Right renal cortex interstitium (tissue), 3 donors: ENCODE measurements at regions not wholly inside any gene's neighbourhood (a gene's known extent, or its start where the extent isn't known, plus 50 kb on each side); places are given as distances from the start of the nearest gene placed in this dataset.

ENCODE experiments used
- DNase-seq, 3 donors: peaks; one replicate each; pipeline ENCODE4 v3.0.0-alpha.2; 2013; ENCODE audit warnings: low read depth in 3 of 3, low spot score in 2 of 3

- no peak for DNase-seq
These were observed 216.0 kb downstream of the PMP22 start for GRCh38 chr17:15048933-15049794.

GRCh38 chr17:15048381-15048780 lies 216.7 kb downstream of the PMP22 start:
- no peak for DNase-seq

- no peak for DNase-seq
These were observed 222.8 kb downstream of the PMP22 start for GRCh38 chr17:15042311-15042710.

DNA sequence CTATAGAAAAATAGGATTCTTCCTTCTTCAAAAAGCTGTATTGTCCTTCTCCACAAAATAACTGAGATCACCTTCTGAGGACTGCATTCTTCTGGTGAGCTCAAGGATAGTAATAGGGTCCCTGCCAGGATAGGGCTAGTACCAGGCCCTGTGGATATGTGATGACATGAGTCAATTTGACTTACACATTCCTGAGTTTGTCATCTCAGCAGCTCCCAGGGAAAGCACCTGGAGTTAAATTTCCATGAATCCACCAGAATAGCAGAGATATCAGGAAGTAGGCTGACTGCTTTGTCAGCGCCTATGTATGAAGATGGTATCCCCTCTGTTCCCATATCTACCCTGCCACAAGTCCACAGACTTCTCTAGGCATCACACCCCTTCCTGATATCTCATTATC lies 225.8 kb downstream of the PMP22 start:
- no peak for DNase-seq

- no peak for DNase-seq
These were observed 226.5 kb downstream of the PMP22 start for GRCh38 chr17:15038656-15039055.

GRCh38 chr17:15036238-15036637 lies 228.9 kb downstream of the PMP22 start:
- no peak for DNase-seq

DNA sequence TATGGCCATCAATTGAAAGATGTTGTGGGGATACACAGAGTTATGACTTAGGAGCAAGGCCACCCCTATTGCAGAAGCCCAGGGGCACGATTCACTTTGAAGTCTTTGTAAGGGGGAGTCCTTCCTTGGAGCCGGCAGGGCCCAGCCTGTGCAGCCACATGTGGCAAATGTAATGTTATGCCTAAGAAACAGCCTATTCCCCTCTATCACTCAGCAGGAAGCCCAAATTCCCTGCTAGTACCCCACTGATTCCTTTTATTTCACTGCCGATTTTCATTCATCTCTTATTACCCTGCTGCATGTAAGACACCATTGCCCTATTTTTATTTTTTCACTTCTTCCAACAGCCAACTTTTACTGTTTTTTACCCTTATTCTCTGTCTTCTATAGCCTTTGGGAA lies 233.2 kb downstream of the PMP22 start:
- DNase-seq = no peak

GRCh38 chr17:15029469-15029868 lies 235.7 kb downstream of the PMP22 start:
- DNase-seq = no peak

- no peak for DNase-seq
These were observed 237.3 kb downstream of the PMP22 start for GRCh38 chr17:15027853-15028252.

DNA sequence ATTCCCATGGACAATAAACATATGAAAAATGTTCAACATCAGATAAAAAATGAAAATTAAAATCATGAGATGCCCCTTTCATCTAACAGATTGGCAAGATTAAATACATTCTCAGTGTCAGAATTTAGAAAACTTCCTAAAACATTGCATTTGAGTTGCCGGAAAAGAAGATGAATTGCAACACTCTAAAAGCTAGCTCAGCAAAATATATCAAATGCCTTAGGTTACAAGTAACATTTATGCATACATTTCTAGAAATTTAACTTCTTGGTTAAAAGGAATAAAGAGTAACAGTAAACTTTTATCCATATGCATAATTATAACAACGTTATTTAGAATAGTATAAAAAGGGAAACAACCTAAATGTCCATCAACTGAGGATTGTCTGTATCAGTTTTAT lies 239.0 kb downstream of the PMP22 start:
- DNase-seq = no peak

DNA sequence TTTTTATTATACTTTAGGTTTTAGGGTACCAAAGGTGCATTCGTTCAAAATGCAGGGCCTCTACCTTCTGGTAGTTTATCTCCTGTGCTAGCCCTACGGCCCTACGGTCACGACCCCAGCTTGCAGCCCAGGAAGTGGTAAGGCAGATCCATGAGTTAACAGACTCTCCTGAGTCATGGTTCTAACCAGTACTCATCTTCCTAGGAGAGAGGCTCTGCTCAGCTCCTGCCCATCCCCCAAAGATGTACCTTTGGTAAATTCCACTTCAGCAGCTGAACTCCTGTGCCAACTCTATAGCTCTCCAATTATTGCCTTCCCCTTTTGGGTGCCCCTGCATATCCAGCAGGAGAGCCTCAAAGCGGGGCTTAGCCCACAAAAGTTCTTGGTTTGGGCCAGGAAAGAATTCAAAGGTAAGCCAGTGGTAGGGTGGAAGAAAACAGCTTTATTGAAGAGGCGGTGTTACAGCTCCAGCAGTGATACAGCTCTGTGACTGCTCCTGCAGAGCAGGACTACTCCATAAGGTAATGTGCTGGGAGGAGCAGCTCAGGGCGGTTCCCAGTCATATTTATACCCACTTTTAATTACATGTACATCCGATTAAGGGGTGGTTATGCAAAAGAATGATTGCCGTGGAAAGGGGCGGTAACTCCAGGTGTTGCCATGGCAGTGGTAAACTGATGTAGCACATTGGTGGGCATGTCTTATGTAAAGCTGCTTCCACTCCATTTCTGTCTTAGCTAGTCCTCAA lies 241.4 kb downstream of the PMP22 start:
- DNase-seq = no peak

DNA sequence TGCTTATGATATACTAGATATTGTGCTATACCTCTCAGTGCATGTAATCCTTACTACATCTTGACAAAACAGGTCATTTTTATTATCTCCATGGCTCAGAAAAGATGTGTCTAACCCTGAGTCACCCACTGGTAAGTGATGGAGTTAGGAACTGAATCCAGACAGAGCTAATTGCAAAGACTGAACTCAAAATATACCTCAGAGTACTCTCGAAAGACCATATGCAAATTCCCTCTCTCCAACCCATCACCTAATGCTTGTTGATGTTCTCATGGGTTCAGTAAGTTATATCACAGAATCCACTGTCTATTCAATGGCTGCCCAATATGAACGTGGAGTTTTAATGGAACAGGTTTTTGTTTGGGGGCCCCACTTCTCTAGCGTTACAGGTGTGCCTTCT lies 246.0 kb downstream of the PMP22 start:
- DNase-seq = no peak

DNA sequence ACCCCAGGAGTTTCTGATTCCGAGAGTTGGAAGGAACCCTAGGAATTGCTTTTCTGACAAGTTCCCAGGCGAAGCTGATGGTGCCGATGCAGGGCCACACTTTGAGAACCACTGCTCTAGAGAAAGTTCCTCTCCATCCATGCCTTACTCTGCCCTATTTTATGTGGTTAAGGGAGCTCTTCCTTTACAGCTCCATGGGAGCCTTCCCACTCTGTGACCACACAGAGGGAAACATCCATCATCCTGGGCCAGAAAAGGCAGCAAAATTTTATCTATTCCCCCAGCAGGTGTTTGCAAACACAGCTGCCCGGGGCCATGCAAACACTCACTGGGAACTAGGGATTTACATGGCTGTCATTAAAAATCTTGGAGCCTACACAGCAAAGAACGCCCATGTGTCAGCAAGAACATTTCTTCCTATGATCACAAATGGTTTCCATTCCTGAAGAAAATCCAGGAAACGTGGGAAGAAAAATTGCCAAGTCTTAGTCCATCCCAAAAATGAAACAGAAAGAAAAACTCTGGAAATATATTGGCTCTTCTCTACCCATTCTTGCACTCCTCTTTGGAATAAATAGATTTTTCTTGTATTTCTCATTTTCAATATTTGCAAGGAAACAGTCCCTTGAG lies 252.7 kb downstream of the PMP22 start:
- no peak for DNase-seq

DNA sequence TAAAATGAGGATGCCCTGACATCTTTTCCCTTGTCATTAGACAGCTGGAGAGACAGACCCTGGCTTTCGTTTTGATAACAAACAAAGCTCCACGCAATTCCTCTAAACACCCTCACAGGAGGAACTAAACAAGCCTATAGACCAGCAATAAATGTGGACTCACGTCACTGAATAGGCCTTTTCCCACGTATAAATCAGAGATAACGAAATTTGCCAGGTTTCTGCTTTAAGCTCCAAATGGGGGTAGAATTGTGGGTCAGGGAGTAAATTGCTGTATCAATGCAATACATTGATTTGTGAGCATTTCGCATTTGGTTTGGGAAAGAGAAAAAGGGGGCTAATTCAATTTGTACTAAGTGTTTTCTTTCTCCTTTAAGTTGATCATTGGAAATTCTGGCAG lies 256.0 kb downstream of the PMP22 start:
- DNase-seq = no peak

- DNase-seq = no peak
These were observed 258.0 kb downstream of the PMP22 start for GRCh38 chr17:15007147-15007553.

DNA sequence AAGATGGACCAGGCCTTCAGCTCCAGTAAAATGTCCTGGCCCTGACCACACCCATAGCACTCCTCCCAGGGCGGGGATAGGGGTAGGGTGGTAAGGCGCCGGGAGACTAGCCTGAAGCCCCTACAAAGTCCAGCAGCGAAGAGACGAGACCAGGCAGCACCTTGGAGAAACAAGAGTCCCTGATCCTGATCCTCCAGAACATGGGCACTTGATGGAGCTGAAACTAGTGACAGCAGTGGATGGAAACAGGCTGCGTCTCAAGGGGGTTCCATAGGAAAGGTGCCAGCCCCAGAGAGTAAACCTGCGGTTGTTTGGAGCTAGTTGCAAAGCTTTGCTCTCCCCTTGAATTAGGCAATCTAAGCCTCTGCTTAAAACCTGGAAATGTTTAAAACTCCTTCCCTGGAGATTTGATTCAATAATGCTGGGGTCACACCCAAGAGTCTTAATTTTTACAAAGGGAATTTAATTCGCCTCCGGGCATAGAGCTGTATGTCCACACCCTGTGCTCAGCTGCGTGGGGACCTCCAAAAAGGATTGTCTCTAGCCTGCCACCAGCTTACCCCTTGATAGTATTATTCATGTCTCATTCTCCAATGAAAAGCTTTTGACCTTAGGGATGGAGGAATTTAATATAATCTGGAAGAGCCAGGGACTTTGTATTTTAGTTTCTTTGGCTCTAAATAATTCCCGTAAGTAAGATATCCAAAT lies 258.6 kb downstream of the PMP22 start:
- no peak for DNase-seq

DNA sequence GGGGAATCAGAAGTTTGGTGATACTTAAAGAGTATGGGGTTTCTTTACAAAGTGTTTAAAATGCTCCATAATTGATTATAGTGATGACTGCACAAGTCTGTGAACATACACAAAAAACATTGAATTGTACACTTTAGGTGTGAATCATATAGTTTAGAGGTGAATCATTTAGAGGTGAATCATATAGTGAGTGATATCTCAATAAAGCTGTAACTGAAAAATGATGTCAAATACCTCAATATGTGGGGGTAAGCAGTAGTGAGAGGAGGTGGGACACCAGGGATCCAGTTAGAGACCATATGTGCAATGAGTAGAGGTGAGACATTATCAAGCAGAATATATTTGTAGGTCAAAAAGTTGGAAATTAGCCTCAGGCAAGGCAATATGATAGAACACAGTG lies 264.5 kb downstream of the PMP22 start:
- DNase-seq = no peak

GRCh38 chr17:14997290-14997689 lies 267.8 kb downstream of the PMP22 start:
- DNase-seq = no peak

DNA sequence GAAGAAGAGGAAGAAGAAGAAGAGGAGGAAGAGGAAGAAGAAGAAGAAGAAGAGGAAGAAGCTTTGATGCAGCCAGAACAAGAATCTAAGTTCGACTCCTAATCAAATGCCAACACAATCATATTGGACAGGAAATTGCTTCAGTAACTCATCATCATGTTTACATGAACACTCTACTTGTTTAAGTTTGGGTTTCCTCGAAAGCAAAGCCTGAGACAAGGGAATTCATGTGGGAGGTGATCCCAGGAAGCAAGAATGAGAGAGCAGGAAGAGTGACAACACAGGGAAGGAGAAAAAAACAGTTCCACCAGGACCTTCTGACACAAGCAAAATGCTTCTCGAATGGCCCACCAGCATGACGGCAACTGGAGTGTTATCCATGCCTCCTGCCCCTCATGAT lies 279.0 kb downstream of the PMP22 start:
- DNase-seq = no peak

GRCh38 chr17:14972844-14973243 lies 292.3 kb downstream of the PMP22 start:
- no peak for DNase-seq

DNA sequence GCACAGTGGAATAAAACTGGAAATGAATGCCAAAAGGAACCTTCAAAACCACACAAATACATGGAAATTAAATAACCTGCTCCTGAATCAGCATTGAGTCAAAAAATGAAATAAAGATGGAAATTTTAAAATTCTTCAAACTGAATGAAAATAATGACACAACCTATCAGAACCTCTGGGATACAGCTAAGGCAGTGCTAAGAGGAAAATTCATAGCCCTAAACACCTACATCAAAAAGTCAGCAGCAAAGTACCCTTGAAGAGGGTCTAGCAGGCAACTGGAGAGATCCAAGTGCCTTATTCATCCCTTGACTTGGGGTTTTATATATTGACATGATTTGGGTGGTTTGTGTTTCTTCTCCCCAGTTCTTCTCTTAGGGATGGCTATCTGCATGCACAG lies 294.1 kb downstream of the PMP22 start:
- no peak for DNase-seq
